Superior temporal gyrus (tissue), 1 donor: ENCODE measurements at regions not wholly inside any gene's neighbourhood (a gene's known extent, or its start where the extent isn't known, plus 50 kb on each side); places are given as distances from the start of the nearest gene placed in this dataset.
"Not testable (repeated sequence)": the region's sequence is repeated elsewhere in the genome, so short reads cannot be mapped to it uniquely, and the experiment has no call there.

Experiments used
- DNase-seq: peaks from one replicate; pipeline ENCODE4 v3.0.0-alpha.2; 2016; ENCODE audit errors: extremely low spot score

- no peak for DNase-seq
These were observed 118.3 kb downstream of the EXOC5 start for GRCh38 chr14:57150449-57150848.

- DNase-seq = no peak
These were observed 129.5 kb downstream of the EXOC5 start for GRCh38 chr14:57139173-57139572.

DNA sequence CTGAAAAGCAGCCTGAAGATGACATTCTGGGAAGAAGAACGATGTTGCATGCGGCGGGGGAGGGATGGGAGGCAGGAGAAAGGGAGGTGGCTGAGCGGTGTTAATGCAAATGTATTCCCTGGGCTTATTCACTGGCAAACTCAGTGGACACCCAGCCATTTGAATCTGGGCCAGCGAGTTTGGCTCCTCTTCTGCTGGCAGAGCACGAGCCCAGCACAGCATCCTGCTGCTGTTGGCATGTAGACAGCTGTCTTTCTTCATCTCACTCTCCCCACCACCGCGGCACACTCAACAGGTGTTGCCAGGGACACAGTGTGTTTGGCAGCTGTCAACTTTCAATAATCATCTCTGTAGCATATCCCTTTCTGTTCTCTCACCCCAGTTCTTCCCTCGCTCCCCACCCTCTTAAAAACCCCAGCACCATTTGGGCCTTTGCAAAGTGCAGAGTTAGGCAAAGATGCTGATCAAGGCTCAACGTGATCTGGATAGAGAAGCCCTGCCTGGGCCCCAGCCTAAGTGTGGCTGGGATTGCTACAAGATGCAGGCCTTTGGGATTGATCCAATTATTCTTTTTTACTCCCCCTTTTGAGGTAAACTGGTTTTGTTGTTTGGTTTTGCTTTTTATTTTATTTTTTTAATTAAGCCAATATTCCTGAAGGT lies 131.9 kb downstream of the EXOC5 start:
- peak; percentile 25 for DNase-seq

- DNase-seq = not testable (repeated sequence)
These were observed 140.9 kb downstream of the EXOC5 start for GRCh38 chr14:57127809-57128208.

DNA sequence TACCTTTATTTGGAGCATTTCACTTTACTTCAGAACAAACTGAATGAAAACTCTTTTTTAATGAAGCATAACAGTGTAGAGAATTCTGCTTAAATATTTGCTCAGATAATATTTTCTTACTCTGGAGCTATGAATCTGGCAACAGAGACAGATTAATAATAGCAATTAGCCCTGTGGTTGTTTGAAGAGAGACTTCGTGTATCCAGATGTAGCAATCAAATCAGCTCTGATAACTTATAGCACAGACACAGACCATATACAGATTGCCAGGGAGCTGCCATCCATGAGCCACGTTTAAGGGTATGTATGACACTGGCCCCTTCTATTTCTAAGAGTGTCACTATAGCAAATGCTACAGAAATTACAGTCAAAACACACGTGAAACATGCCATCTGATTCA lies 146.6 kb downstream of the EXOC5 start:
- no peak for DNase-seq

GRCh38 chr14:57112072-57112807 lies 156.5 kb downstream of the EXOC5 start:
- DNase-seq = not testable (repeated sequence)

DNA sequence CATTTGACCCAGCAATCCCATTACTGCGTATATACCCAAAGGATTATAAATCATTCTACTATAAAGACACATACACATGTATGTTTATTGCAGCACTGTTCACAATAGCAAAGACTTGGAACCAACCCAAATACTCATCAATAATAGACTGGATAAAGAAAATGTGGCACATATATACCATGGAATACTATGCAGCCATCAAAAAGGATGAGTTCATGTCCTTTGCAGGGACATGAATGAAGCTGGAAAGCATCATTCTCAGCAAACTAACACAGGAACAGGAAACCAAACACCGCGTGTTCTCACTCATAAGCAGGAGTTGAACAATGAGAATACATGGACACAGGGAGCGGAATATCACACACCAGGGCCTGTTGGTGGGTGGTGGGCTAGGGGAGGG lies 158.3 kb downstream of the EXOC5 start:
- DNase-seq = not testable (repeated sequence)

- DNase-seq = no peak
These were observed 177.6 kb downstream of the EXOC5 start for GRCh38 chr14:57091030-57091608.

DNA sequence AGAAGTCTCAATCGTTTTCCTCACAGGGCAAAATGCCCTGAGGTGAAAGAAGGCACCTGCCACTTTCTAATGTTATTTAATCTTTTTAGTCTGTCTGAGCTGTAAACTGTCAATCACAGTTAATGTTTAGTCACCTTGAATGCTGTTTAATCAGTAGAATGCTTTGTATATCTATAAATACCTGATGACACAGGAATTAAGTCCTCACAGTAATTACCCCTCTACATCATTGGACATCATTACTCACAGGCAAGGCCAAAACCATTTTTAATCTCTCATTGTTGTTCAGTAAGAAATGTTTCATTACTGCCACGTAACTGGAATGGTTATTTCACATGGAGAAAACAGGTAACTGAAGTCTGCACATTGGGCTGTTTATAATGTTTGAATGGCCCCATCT lies 178.8 kb downstream of the EXOC5 start:
- DNase-seq = no peak

DNA sequence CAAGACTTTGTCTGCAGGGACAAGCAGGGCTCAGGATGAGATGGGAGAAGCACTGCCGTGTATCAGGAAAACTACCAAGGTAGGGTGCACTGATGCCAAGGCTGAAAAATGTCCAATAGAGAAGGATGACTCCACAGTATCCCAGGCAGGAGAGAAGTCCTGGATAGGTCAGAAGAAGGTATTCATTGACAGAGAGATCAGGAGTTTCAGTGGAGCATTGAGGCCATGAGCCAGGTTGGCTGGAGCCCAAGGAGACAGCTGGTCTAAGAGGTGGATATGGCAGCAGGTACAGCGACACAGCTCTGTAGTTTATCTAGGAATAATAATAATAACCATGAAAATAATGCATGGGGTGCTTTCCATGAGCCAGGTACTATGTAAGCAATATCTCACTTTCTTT lies 180.9 kb downstream of the EXOC5 start:
- DNase-seq = no peak

GRCh38 chr14:57086271-57087162 lies 182.2 kb downstream of the EXOC5 start:
- DNase-seq = no peak

DNA sequence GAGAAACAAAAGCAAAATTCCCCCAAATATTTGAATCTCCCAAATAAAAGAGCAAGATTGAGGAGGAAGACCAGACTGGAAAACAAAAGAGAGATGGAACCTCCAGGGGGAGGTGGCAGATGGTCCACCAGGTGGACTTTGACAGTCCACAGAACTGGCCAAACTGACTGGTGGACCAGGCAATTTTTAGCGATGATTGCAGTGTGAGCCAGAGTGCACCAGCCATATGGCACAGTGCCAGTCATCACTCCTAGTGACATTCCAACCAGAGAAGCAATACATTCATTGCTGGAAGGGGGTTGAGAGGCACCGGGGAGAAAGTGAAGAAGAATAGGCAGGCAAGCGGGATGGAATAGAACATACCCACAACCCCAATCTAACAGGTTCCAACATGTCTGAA lies 182.9 kb downstream of the EXOC5 start:
- no peak for DNase-seq

DNA sequence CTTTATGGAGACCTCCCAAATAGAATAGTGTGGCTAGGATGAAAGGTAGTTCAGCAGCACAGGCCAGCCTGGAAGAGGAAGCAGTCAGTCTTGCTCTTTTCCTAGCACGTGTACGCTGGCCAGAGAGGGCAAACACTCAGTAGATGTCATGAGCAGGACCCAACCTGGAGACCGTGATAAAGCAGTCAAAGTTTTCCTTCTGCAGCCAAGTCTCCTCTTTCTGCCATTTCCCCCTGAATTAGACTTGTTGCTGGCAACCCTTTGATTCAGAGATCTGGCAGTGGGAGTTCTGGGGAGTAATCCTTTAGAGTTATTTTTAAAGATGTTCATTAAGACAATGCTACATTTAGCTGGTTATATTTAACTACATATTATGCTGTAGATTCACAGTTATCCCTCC lies 183.7 kb downstream of the EXOC5 start:
- no peak for DNase-seq

DNA sequence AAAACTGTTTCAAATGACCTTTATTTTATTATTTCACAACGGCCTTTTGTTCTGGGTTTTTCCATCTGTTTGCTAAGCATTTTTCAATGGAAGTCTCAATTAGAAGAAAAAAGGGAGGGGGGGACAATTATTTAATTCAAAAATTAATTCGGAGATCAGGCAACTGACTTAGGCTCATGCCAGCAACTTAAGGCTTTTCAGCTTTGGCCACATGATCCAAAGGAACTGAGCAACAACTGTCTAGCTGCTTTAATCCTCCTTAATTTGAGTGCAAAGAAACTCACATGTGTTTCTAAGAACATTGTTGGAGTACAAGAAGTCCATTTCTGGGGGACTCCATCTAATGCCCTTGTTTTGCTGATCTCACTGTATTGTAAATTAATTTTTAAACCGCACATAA lies 188.0 kb downstream of the EXOC5 start:
- no peak for DNase-seq

- DNase-seq = no peak
These were observed 190.7 kb downstream of the EXOC5 start for GRCh38 chr14:57078054-57078453.

DNA sequence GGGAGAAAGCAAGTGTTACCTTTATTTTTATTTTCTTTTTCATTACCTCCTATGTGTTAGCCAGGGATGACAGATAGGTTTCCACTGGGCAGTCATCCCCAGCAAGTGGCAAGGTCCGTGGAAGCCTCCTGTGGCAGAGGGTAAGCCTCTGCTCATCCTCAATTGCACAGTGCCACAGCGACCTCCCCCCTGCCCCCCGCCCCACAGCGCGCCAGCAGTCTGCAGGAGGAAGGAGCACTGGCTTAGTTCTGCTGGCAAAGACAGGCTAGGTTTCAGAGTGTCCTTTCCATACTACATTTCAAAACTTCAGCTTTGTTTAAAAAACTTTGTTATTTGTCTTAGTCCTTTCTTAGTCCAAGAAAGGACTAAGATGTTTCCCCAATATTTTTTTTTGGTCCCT lies 194.7 kb downstream of the EXOC5 start:
- no peak for DNase-seq

- DNase-seq = no peak
These were observed 197.1 kb downstream of the EXOC5 start for GRCh38 chr14:57071639-57072038.

GRCh38 chr14:57069702-57070101 lies 199.0 kb downstream of the EXOC5 start:
- no peak for DNase-seq

DNA sequence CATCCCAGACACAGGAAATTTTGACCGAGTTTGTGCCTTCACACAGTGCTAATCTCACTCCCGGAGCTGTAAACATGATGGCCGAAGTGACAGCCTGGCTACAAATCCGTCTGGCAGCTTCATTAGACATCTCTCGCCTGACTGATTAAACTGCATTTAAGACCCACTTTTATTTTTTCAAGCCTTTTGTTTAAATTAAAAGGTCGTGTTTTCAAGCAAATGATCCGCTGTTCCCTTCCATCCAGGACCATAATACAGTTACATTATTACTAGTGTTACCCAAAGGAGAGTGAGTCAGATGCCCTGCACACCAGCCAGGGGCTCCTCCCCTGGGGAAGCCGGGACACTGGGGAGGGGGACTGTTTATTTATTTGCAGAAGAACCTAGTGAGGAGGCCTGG lies 200.2 kb downstream of the EXOC5 start:
- DNase-seq = no peak

GRCh38 chr14:57066887-57067513 lies 201.7 kb downstream of the EXOC5 start:
- peak; percentile 36 for DNase-seq

GRCh38 chr14:57066463-57066862 lies 202.2 kb downstream of the EXOC5 start:
- no peak for DNase-seq
